Astrocyte of the spinal cord (primary cell): ENCODE measurements at regions not wholly inside any gene's neighbourhood (a gene's known extent, or its start where the extent isn't known, plus 50 kb on each side); places are given as distances from the start of the nearest gene placed in this dataset.

ENCODE experiments used
- DNase-seq: peaks from one replicate; pipeline ENCODE4 v3.0.0; 2011; ENCODE audit warnings: low read depth, low spot score
- H3K4me3 ChIP-seq: 2 replicates; pipeline ENCODE4 v1.5.1; 2011; ENCODE audit warnings: low read depth, mild to moderate bottlenecking, low read length, moderate library complexity
- in situ Hi-C: cut with HindIII; loops from 2 replicates; pipeline ENCODE4 v1.10.0; 2017; ENCODE audit warnings: low sequenced_read_pairs
- TF ChIP-seq, protein P1 (sequence below): IDR thresholded peaks from 2 replicates; pipeline ENCODE4 v1.5.1; 2012; ENCODE audit warnings: low read depth, mild to moderate bottlenecking, low read length, inconsistent platforms

DNA sequence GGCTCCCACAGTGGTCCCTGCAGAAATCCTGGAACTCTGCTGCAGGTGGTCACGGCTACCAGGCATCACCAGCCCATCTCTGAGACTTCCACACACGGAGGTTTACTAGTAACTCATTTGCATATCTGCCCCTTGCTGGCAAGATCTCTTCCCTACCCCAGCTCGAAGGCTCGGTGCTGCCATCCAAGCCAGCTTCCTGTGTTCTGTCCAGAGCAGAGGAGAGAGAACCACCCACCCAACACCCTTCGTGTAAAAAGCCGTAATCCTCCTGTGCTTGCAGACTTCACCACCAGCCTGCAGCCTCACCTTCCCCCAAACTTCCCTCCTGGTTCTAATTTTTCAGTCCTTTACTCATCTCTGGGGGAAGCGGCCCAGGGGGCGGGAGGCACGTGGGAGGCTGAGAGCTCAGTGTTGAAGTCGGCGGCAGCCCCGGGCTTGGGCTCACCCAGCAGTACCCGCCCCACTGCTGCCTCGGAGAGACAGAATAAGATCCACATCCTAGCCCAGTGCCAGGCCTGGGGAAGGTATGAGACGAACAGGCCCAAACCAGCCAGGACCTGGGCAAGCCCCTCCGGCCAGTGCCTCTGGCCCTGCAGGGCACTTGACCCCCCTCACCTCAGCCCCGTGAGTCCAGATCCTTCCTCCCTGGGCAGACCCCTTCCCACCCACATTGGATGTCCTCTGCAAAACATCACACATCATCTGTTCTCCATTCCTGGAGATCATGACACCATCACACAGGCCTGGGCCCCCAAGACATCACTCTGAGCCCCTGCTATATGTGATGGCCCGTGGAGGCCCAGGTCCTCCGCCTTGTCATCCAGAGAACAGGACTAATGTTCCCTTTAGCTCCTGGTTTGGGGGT, 145.8 kb upstream of the ID2 start:
- in situ Hi-C loops, result no loop called here
- TF ChIP-seq, protein P1, sequence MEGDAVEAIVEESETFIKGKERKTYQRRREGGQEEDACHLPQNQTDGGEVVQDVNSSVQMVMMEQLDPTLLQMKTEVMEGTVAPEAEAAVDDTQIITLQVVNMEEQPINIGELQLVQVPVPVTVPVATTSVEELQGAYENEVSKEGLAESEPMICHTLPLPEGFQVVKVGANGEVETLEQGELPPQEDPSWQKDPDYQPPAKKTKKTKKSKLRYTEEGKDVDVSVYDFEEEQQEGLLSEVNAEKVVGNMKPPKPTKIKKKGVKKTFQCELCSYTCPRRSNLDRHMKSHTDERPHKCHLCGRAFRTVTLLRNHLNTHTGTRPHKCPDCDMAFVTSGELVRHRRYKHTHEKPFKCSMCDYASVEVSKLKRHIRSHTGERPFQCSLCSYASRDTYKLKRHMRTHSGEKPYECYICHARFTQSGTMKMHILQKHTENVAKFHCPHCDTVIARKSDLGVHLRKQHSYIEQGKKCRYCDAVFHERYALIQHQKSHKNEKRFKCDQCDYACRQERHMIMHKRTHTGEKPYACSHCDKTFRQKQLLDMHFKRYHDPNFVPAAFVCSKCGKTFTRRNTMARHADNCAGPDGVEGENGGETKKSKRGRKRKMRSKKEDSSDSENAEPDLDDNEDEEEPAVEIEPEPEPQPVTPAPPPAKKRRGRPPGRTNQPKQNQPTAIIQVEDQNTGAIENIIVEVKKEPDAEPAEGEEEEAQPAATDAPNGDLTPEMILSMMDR, result no peak
- DNase-seq, result no peak
- no peak overlapping the region for H3K4me3 ChIP-seq

DNA sequence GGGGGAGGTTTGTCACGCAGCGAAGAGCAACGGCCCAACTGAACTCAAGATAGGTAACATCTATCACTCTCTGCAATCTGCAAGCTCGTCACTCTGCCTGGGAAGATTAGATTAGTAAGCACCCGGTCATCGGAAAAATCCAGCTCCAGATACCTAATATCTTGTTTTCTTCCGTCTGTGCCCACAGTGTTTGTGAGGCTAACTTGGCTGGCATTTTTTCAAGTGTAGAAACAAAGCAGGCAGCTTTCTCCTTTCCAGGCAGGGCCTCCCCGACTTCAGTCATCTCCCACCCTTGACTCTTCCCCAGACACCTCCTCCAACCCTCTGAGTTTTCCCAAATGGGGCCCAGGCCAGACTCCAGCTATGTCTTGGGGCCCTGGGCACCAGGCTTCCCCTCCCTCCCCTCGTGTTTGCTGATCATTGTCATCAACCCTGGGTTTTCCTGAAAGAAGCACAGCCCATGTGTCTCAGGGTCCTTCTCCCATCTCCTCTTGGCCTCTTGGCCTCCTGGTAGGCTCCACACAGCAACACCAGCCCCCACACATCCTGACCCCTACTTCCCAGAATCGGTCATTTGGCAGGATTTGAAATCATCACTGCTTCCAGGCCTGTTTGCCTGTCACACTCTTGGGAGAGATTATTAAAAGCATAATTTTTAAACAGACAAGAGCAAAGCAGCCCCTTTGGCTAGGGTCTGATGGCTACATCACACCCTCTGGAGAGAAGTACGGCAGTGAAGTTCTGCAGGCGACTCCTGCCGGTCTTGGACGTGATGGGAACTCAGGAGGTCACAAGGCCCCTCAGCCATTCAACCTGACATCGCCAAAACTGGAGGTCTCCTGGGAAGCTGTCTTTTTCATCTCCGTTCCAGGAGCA, 144.9 kb upstream of the ID2 start:
- TF ChIP-seq, protein P1, result no peak
- H3K4me3 ChIP-seq, result no peak overlapping the region
- DNase-seq, result no peak
- in situ Hi-C loops, result no loop called here

DNA sequence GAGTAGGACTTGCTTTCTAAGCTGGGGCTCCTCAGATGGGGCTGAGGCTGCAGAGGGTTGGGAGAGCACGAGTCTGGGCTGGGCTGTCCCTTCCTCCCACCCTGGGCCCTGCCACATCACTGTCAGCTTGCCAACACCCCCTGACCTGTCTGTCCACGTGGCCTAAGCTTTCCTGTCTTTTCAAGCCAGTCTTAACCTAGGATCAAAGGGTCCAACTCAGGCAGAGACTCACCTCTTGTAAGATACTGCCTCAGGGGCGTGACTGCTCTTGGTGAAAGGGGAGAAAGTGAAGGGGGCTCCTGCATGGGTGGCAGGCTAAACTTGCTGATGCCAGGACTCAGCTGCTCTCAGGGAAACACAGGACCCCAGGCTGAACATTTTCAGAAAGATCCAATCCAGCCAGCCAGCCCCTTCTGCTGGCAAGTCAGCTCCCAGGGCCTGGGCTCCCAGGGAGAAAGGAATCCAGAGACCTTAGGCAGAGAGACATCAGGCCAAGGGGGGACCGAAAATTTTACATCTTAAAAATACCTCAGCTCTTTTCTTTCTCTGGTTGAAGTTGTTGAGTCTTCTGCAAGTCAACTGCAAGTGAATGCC, 144.2 kb upstream of the ID2 start:
- H3K4me3 ChIP-seq, result no peak overlapping the region
- in situ Hi-C loops, result no loop called here
- DNase-seq, result no peak
- TF ChIP-seq, protein P1, result no peak

DNA sequence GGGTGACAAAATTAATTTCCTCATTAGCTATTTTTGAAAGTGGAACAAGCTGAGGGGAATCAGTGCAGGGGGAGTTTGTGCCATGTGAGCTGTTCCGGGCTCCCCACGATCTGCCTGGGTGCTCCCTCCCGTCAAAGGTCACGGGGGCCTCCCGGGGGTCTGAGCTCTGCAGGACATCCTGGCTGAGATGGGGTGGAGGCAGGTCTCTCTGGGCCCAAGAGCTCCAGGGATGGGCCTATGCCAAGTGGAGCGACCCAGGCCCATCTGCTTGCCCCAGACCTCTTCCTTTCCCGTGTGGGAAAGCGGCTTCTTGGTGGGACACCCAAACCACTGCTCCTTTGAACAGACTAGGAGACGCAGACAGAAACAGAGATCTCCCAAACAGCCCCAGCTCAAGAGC, 143.3 kb upstream of the ID2 start:
- TF ChIP-seq, protein P1, result no peak
- in situ Hi-C loops, result no loop called here
- no peak for DNase-seq
- H3K4me3 ChIP-seq, result no peak overlapping the region

DNA sequence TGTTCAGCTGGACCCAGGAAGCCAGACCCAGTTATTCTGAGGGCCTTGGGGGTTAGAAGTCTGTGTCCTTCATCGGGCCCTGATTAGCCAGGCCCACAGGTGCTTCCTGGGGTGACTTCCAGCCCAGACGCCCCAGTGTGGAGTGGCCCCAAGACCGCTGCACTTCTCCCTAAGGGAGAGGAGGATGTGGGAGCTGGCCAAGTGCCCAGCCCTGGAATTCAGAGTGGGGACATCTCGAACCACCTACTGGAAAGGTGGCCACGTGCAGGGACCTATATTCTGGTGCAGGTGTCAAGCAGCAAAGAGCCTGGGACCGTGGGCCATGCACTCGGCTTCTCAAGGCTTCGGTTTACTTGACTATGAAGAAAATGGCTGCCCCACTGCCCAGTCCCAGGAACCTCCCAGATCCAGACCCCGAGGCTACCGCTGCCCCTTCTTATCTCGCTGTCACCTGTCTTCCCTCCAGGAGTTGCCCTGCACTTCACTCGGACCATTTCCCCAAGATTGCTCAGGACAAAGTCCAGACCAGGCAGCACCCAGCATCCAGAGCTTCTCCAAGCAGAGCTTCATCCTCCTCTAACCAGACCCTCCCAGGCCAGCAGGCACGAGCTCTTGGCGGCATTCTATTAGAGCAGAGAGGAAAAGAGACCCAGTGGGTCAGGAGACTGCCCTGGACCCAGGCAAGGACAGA, 142.8 kb upstream of the ID2 start:
- DNase-seq, result no peak
- in situ Hi-C loops, result no loop called here
- TF ChIP-seq, protein P1, result no peak
- no peak overlapping the region for H3K4me3 ChIP-seq
